ENCODE measurements at regions not wholly inside any gene's neighbourhood (a gene's known extent, or its start where the extent isn't known, plus 50 kb on each side); places are given as distances from the start of the nearest gene placed in this dataset.
A peak's percentile ranks its signal among the peaks of the same experiment; 100 is the strongest.
"Not testable (repeated sequence)": the region's sequence is repeated elsewhere in the genome, so short reads cannot be mapped to it uniquely, and the experiment has no call there.

GRCh38 chr4:138113819-138114400 is 128.2 kb downstream of the SLC7A11 start:
- peak; percentile 40 for DNase-seq (ENCODE audit: low read depth)

GRCh38 chr4:138112890-138113289 is 129.3 kb downstream of the SLC7A11 start:
- DNase-seq (ENCODE audit: low read depth), result not testable (repeated sequence)

GRCh38 chr4:138112389-138112788 is 129.8 kb downstream of the SLC7A11 start:
- DNase-seq (ENCODE audit: low read depth), result no peak

- DNase-seq (ENCODE audit: low read depth), result no peak
Observed at GRCh38 chr4:138111462-138112000, 130.6 kb downstream of the SLC7A11 start.

GRCh38 chr4:138110815-138111214 is 131.3 kb downstream of the SLC7A11 start:
- DNase-seq (ENCODE audit: low read depth), result no peak

- DNase-seq (ENCODE audit: low read depth), result no peak
Observed at GRCh38 chr4:138107023-138107422, 135.1 kb downstream of the SLC7A11 start.

- DNase-seq (ENCODE audit: low read depth), result no peak
Observed at GRCh38 chr4:138105331-138105730, 136.8 kb downstream of the SLC7A11 start.

GRCh38 chr4:138104284-138104680 is 137.9 kb downstream of the SLC7A11 start:
- no peak for DNase-seq (ENCODE audit: low read depth)

GRCh38 chr4:138103597-138104283 is 138.4 kb downstream of the SLC7A11 start:
- DNase-seq (ENCODE audit: low read depth), result no peak

GRCh38 chr4:138099385-138099784 is 142.8 kb downstream of the SLC7A11 start:
- DNase-seq (ENCODE audit: low read depth), result no peak

- DNase-seq (ENCODE audit: low read depth), result no peak
Observed at GRCh38 chr4:138097912-138098600, 144.1 kb downstream of the SLC7A11 start.

- DNase-seq (ENCODE audit: low read depth), result no peak
Observed at GRCh38 chr4:138096384-138097062, 145.6 kb downstream of the SLC7A11 start.

- DNase-seq (ENCODE audit: low read depth), result no peak
Observed at GRCh38 chr4:138095378-138095777, 146.8 kb downstream of the SLC7A11 start.

- no peak for DNase-seq (ENCODE audit: low read depth)
Observed at GRCh38 chr4:138092060-138092459, 150.1 kb downstream of the SLC7A11 start.

- DNase-seq (ENCODE audit: low read depth), result no peak
Observed at GRCh38 chr4:138090918-138091676, 151.1 kb downstream of the SLC7A11 start.

- DNase-seq (ENCODE audit: low read depth), result peak; percentile 76
Observed at GRCh38 chr4:138090150-138090917, 151.8 kb downstream of the SLC7A11 start.

- DNase-seq (ENCODE audit: low read depth), result no peak
Observed at GRCh38 chr4:138088449-138089208, 153.5 kb downstream of the SLC7A11 start.

GRCh38 chr4:138087066-138087719 is 155.0 kb downstream of the SLC7A11 start:
- no peak for DNase-seq (ENCODE audit: low read depth)

GRCh38 chr4:138086611-138087041 is 155.5 kb downstream of the SLC7A11 start:
- peak; percentile 4 for DNase-seq (ENCODE audit: low read depth)
